ENCODE measurements at regions not wholly inside any gene's neighbourhood (a gene's known extent, or its start where the extent isn't known, plus 50 kb on each side); places are given as distances from the start of the nearest gene placed in this dataset.

DNA sequence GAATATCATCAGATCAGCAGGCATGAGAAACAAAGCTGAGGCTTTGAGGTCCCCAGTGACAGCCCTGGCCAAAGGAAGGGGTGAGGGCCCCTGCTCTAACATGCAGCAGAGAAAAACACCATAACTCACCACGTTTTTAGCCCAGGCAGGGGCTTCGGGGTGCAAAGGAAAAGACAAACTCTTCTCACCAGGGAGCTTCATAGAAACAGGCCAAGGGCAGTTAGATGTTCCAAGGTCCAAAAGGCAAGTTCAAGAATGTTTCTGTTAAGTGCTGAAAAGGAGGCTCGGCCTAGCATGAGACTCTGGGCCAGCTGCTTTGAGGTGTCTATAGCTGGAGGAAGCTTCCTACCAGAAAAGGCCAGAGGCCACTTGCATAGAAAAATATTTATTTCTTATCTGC is 608.4 kb upstream of the CFAP20DC start:
- TF ChIP-seq, protein P1, sequence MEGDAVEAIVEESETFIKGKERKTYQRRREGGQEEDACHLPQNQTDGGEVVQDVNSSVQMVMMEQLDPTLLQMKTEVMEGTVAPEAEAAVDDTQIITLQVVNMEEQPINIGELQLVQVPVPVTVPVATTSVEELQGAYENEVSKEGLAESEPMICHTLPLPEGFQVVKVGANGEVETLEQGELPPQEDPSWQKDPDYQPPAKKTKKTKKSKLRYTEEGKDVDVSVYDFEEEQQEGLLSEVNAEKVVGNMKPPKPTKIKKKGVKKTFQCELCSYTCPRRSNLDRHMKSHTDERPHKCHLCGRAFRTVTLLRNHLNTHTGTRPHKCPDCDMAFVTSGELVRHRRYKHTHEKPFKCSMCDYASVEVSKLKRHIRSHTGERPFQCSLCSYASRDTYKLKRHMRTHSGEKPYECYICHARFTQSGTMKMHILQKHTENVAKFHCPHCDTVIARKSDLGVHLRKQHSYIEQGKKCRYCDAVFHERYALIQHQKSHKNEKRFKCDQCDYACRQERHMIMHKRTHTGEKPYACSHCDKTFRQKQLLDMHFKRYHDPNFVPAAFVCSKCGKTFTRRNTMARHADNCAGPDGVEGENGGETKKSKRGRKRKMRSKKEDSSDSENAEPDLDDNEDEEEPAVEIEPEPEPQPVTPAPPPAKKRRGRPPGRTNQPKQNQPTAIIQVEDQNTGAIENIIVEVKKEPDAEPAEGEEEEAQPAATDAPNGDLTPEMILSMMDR (IDR thresholded peaks at IDR 0.05; ENCODE audit: low read depth, low read length) = no peak
- H3K9me3 ChIP-seq (ENCODE audit: severe bottlenecking) = no peaks in the 10 kb centered on the region
- H3K27ac ChIP-seq = no peak overlapping the region
- no peaks in the 10 kb centered on the region for H3K27me3 ChIP-seq (ENCODE audit: insufficient read depth, low read depth, severe bottlenecking)
- no peak overlapping the region for H3K4me3 ChIP-seq (ENCODE audit: low read depth, low read length)
- no peak for DNase-seq
- no peaks in the 10 kb centered on the region for H3K36me3 ChIP-seq

DNA sequence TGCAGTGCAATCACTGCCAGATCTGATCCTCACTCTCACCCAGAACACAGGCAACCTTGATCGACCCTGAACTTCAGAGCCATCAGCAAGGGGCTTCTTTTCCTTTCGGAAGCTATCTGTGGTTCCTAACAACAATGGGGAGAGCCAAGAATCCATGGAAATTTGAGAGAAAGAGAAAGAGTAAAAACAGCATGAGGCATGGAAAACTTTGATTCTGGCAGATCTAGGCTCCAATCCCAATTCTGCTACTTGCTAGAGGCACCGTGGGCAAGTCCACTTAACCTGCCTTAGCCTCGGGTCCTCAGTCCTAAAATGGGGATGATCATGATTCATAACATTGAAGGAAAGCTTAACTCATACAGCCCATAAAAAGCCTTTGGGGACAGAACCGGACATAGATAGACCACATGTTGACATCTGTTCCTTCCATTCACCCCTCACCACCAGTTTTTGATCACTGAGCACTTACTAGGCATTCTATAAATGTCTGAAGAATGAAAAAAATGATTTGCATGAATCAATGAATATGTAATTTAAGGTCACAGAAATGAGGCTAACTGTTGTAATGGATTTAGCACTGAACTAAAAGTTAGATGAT is 605.7 kb upstream of the CFAP20DC start:
- Histone ChIP-seq H3K27me3 (ENCODE audit: insufficient read depth, low read depth, severe bottlenecking) (no peaks in the 10 kb centered on the region), H3K36me3 (no peaks in the 10 kb centered on the region), H3K4me3 (ENCODE audit: low read depth, low read length) (no peak overlapping the region), H3K9me3 (ENCODE audit: severe bottlenecking) (peaks cover 4% of the 10 kb centered on the region), H3K27ac (no peak overlapping the region)
- no peak for DNase-seq
- TF ChIP-seq, protein P1 (IDR thresholded peaks at IDR 0.05; ENCODE audit: low read depth, low read length) = no peak

GRCh38 chr3:59654480-59655417 is 604.9 kb upstream of the CFAP20DC start:
- H3K9me3 ChIP-seq (ENCODE audit: severe bottlenecking) = peaks cover 9% of the 10 kb centered on the region
- no peaks in the 10 kb centered on the region for H3K27me3 ChIP-seq (ENCODE audit: insufficient read depth, low read depth, severe bottlenecking)
- no peak overlapping the region for H3K4me3 ChIP-seq (ENCODE audit: low read depth, low read length)
- no peak for DNase-seq
- no peak overlapping the region for H3K27ac ChIP-seq
- TF ChIP-seq, protein P1 (IDR thresholded peaks at IDR 0.05; ENCODE audit: low read depth, low read length) = no peak
- no peaks in the 10 kb centered on the region for H3K36me3 ChIP-seq

DNA sequence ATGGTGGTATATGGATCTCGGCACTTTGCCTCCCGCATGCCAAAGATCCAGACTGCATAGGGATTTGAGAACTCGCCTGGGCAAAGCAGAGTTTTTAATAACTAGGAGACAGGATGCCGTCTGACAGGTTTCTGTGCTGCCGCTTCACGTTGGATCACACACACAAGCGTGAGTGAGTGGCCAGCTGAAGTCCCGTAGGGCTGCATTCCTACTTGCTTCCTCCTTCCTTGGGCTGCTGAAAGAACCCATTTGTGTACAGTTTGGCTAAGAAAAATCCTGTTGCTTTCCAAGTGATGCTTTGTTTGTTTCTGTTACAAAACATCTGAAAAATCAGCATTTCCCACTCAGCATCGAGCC is 604.3 kb upstream of the CFAP20DC start:
- TF ChIP-seq, protein P1 (IDR thresholded peaks at IDR 0.05; ENCODE audit: low read depth, low read length) = no peak

DNA sequence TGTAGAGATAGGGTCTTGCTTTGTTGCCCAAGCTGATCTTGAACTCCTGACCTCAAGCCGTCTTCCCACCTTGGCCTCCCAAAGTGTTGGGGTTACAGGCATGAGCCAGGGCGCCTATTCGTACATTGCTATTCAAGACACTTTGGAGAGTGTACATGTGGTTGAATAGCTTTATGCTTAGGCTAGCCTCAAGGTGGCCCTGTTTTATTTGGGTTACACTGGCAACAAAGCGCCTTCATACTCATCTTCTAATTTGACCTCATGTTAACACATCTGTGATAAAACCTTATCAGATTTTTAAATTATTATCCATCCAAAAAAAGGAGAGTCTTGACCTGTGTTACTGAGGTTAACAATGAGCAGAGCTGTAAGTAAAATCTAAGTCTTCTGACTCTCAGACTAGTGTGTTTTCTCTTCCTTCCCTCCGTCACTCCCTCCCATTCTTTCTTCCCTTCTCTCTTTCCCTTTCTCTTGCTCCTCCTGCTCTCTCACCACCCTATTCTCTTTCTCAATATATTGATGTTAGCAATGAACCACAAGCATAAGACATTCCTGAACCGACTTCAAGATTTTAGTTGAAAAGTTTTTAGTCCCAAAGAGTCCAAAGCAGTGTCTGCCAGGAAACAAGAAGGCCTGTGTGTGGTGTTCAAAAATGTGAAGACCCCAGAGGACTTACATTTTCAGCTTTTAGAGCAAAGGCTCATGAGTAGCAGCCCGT is 603.7 kb upstream of the CFAP20DC start:
- Histone ChIP-seq H3K27ac (no peak overlapping the region), H3K27me3 (ENCODE audit: insufficient read depth, low read depth, severe bottlenecking) (no peaks in the 10 kb centered on the region), H3K4me3 (ENCODE audit: low read depth, low read length) (no peak overlapping the region), H3K9me3 (ENCODE audit: severe bottlenecking) (peaks cover 9% of the 10 kb centered on the region), H3K36me3 (no peaks in the 10 kb centered on the region)
- TF ChIP-seq, protein P1 (IDR thresholded peaks at IDR 0.05; ENCODE audit: low read depth, low read length) = no peak
- no peak for DNase-seq

More for the DNA sequence above, 604.3 kb upstream of the CFAP20DC start:
- Histone ChIP-seq H3K27ac (no peak overlapping the region), H3K9me3 (ENCODE audit: severe bottlenecking) (peaks cover 9% of the 10 kb centered on the region), H3K27me3 (ENCODE audit: insufficient read depth, low read depth, severe bottlenecking) (no peaks in the 10 kb centered on the region), H3K4me3 (ENCODE audit: low read depth, low read length) (no peak overlapping the region), H3K36me3 (no peaks in the 10 kb centered on the region)
- no peak for DNase-seq

Measured in WERI-Rb-1 (cell line).